OCI-LY1 (cell line): ENCODE measurements at regions not wholly inside any gene's neighbourhood (a gene's known extent, or its start where the extent isn't known, plus 50 kb on each side); places are given as distances from the start of the nearest gene placed in this dataset.

Source experiments
- H2AFZ ChIP-seq: fragments of 200-600 bp; sonication (generic), shearing (Covaris generic); 2 replicates; pipeline ENCODE4 v1.6.0; 2014; ENCODE audit warnings: antibody characterized with exemption, mild to moderate bottlenecking, low read length
- H3F3A ChIP-seq: fragments of 200-600 bp; sonication (generic), shearing (Covaris generic); 2 replicates; pipeline ENCODE4 v1.6.0; 2014; ENCODE audit warnings: mild to moderate bottlenecking, antibody characterized with exemption, low read length, moderate library complexity; ENCODE audit not compliant: insufficient read depth
- H3K27ac ChIP-seq: fragments of 200-600 bp; sonication (generic); 2 replicates; pipeline ENCODE4 v1.5.1; 2014; ENCODE audit warnings: low read length, mixed run types, mild to moderate bottlenecking, low read depth; ENCODE audit not compliant: poor library complexity, severe bottlenecking
- H3K27me3 ChIP-seq: fragments of 200-600 bp; sonication (generic); 2 replicates; pipeline ENCODE4 v1.6.0; 2014; ENCODE audit warnings: antibody characterized with exemption, mild to moderate bottlenecking, low read length, moderate library complexity; ENCODE audit not compliant: insufficient read depth
- H3K36me3 ChIP-seq: fragments of 200-600 bp; sonication (generic); 2 replicates; pipeline ENCODE4 v1.6.1; 2014; ENCODE audit warnings: mild to moderate bottlenecking, antibody characterized with exemption, low read length, moderate library complexity, mixed read lengths; ENCODE audit not compliant: insufficient read depth
- H3K4me1 ChIP-seq: fragments of 200-600 bp; sonication (generic); 2 replicates; pipeline ENCODE4 v1.5.1; 2014; ENCODE audit warnings: mild to moderate bottlenecking, low read length, moderate library complexity; ENCODE audit not compliant: insufficient read depth, severe bottlenecking
- H3K4me2 ChIP-seq: fragments of 200-600 bp; sonication (generic), shearing (Covaris generic); 2 replicates; pipeline ENCODE4 v1.6.1; 2014; ENCODE audit warnings: low read length
- H3K4me3 ChIP-seq: fragments of 200-600 bp; sonication (generic); 2 replicates; pipeline ENCODE4 v1.5.1; 2014; ENCODE audit warnings: low read length, low read depth, mild to moderate bottlenecking, mixed read lengths; ENCODE audit not compliant: poor library complexity, severe bottlenecking
- H3K79me2 ChIP-seq: fragments of 200-600 bp; shearing (Covaris generic); 2 replicates; pipeline ENCODE4 v1.6.1; 2016; ENCODE audit warnings: mixed run types, low read length, mixed read lengths; ENCODE audit not compliant: insufficient read depth
- H3K9ac ChIP-seq: fragments of 200-600 bp; sonication (generic), shearing (Covaris generic); 2 replicates; pipeline ENCODE4 v1.6.1; 2014; ENCODE audit warnings: mild to moderate bottlenecking, low read length, mixed read lengths
- H3K9me2 ChIP-seq: fragments of 200-600 bp; sonication (generic), shearing (Covaris generic); 2 replicates; pipeline ENCODE4 v1.6.1; 2014; ENCODE audit warnings: low read depth, mild to moderate bottlenecking, low read length, mixed read lengths
- H3K9me3 ChIP-seq: fragments of 200-600 bp; shearing (Covaris generic); 2 replicates; pipeline ENCODE4 v1.6.1; 2014; ENCODE audit warnings: low read length, mixed read lengths
- H4K20me1 ChIP-seq: fragments of 200-600 bp; sonication (generic), shearing (Covaris generic); 2 replicates; pipeline ENCODE4 v1.6.0; 2016; ENCODE audit warnings: mild to moderate bottlenecking, low read length; ENCODE audit not compliant: insufficient read depth
- CTCF ChIP-seq: fragments of 200-600 bp; sonication (generic), shearing (Covaris generic); IDR thresholded peaks from 2 replicates; pipeline ENCODE4 v1.5.1; 2017; ENCODE audit warnings: mild to moderate bottlenecking, antibody characterized with exemption, low read length, moderate library complexity, mixed read lengths
- EZH2 ChIP-seq: fragments of 200-600 bp; sonication (generic), shearing (Covaris generic); IDR thresholded peaks from 2 replicates; pipeline ENCODE4 v1.8.0; 2017; ENCODE audit warnings: borderline replicate concordance, mixed run types, mild to moderate bottlenecking, antibody characterized with exemption, low read length, moderate library complexity, mixed read lengths

GRCh38 chr14:42961509-42961908, 1354.8 kb downstream of the LRFN5 start:
- Histone ChIP-seq H3K4me2 (no peak overlapping the region), H3K9me2 (no peaks in the 10 kb centered on the region), H3K9me3 (no peaks in the 10 kb centered on the region), H3K79me2 (no peaks in the 10 kb centered on the region), H3K36me3 (no peaks in the 10 kb centered on the region), H2AFZ (no peak overlapping the region), H3K27ac (no peak overlapping the region), H3K4me1 (no peaks in the 10 kb centered on the region), H3F3A (no peaks in the 10 kb centered on the region), H3K4me3 (no peak overlapping the region), H4K20me1 (no peaks in the 10 kb centered on the region), H3K9ac (no peak overlapping the region), H3K27me3 (no peaks in the 10 kb centered on the region)
- TF ChIP-seq CTCF, result no peak
- no peak for TF ChIP-seq EZH2

- no peaks in the 10 kb centered on the region for H3K79me2 ChIP-seq
- H3K4me1 ChIP-seq, result no peaks in the 10 kb centered on the region
- no peak overlapping the region for H2AFZ ChIP-seq
Measured at GRCh38 chr14:42950363-42950762, 1343.7 kb downstream of the LRFN5 start.

GRCh38 chr14:42947991-42948390, 1341.3 kb downstream of the LRFN5 start:
- Histone ChIP-seq H3K4me3 (no peak overlapping the region), H3K9me3 (no peaks in the 10 kb centered on the region), H3K27ac (no peak overlapping the region), H3K36me3 (no peaks in the 10 kb centered on the region), H3K4me2 (no peak overlapping the region), H4K20me1 (no peaks in the 10 kb centered on the region), H3K4me1 (no peaks in the 10 kb centered on the region), H3K79me2 (no peaks in the 10 kb centered on the region), H3K27me3 (no peaks in the 10 kb centered on the region), H3K9ac (no peak overlapping the region), H3K9me2 (no peaks in the 10 kb centered on the region), H2AFZ (no peak overlapping the region), H3F3A (no peaks in the 10 kb centered on the region)
- TF ChIP-seq CTCF (no peak), EZH2 (no peak)

More at GRCh38 chr14:42950363-42950762, 1343.7 kb downstream of the LRFN5 start:
- H3K9ac ChIP-seq, result no peak overlapping the region
- no peaks in the 10 kb centered on the region for H4K20me1 ChIP-seq
- no peaks in the 10 kb centered on the region for H3K9me3 ChIP-seq
- H3K4me2 ChIP-seq, result no peak overlapping the region
- no peaks in the 10 kb centered on the region for H3K36me3 ChIP-seq
- no peaks in the 10 kb centered on the region for H3K9me2 ChIP-seq
- no peak overlapping the region for H3K27ac ChIP-seq
- no peak for TF ChIP-seq EZH2
- no peak for TF ChIP-seq CTCF
- H3K4me3 ChIP-seq, result no peak overlapping the region
- H3K27me3 ChIP-seq, result no peaks in the 10 kb centered on the region
- H3F3A ChIP-seq, result no peaks in the 10 kb centered on the region
